ENCODE measurements at regions not wholly inside any gene's neighbourhood (a gene's known extent, or its start where the extent isn't known, plus 50 kb on each side); places are given as distances from the start of the nearest gene placed in this dataset.

GRCh38 chr5:109944461-109944860, 254.7 kb downstream of the MAN2A1 start:
- Histone ChIP-seq H3K36me3 (ENCODE audit: control insufficient read depth, insufficient read depth, low read length) (no peaks in the 10 kb centered on the region), H3K27me3 (ENCODE audit: control insufficient read depth, insufficient read depth, low read length) (peaks cover 1% of the 10 kb centered on the region; the same call in 1 of the 2 replicates), H3K4me3 (ENCODE audit: low read depth, low read length) (no peak overlapping the region)
- TF ChIP-seq, protein P1, sequence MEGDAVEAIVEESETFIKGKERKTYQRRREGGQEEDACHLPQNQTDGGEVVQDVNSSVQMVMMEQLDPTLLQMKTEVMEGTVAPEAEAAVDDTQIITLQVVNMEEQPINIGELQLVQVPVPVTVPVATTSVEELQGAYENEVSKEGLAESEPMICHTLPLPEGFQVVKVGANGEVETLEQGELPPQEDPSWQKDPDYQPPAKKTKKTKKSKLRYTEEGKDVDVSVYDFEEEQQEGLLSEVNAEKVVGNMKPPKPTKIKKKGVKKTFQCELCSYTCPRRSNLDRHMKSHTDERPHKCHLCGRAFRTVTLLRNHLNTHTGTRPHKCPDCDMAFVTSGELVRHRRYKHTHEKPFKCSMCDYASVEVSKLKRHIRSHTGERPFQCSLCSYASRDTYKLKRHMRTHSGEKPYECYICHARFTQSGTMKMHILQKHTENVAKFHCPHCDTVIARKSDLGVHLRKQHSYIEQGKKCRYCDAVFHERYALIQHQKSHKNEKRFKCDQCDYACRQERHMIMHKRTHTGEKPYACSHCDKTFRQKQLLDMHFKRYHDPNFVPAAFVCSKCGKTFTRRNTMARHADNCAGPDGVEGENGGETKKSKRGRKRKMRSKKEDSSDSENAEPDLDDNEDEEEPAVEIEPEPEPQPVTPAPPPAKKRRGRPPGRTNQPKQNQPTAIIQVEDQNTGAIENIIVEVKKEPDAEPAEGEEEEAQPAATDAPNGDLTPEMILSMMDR (IDR thresholded peaks at IDR 0.05; ENCODE audit: insufficient read depth, low read depth, low read length), result no peak
- DNase-seq (ENCODE audit: low read depth), result no peak
- CTCF ChIA-PET, result no interaction called here
- POLR2A ChIA-PET, result no interaction called here

- Histone ChIP-seq H3K27me3 (ENCODE audit: control insufficient read depth, insufficient read depth, low read length) (peaks cover 1% of the 10 kb centered on the region; the same call in 1 of the 2 replicates), H3K4me3 (ENCODE audit: low read depth, low read length) (no peak overlapping the region), H3K36me3 (ENCODE audit: control insufficient read depth, insufficient read depth, low read length) (no peaks in the 10 kb centered on the region)
- no peak for DNase-seq (ENCODE audit: low read depth)
- CTCF ChIA-PET, result no interaction called here
- POLR2A ChIA-PET, result no interaction called here
- TF ChIP-seq, protein P1 (IDR thresholded peaks at IDR 0.05; ENCODE audit: insufficient read depth, low read depth, low read length), result no peak
These were observed 255.5 kb downstream of the MAN2A1 start for GRCh38 chr5:109945097-109945678.

GRCh38 chr5:109945723-109946480, 256.2 kb downstream of the MAN2A1 start:
- ChIA-PET CTCF (no interaction called here), POLR2A (no interaction called here)
- no peak for DNase-seq (ENCODE audit: low read depth)
- TF ChIP-seq, protein P1 (IDR thresholded peaks at IDR 0.05; ENCODE audit: insufficient read depth, low read depth, low read length), result no peak
- Histone ChIP-seq H3K4me3 (ENCODE audit: low read depth, low read length) (no peak overlapping the region), H3K27me3 (ENCODE audit: control insufficient read depth, insufficient read depth, low read length) (peaks cover 1% of the 10 kb centered on the region; the same call in 1 of the 2 replicates), H3K36me3 (ENCODE audit: control insufficient read depth, insufficient read depth, low read length) (no peaks in the 10 kb centered on the region)

GRCh38 chr5:109946610-109947009, 256.9 kb downstream of the MAN2A1 start:
- DNase-seq (ENCODE audit: low read depth), result no peak
- H3K4me3 ChIP-seq (ENCODE audit: low read depth, low read length), result no peak overlapping the region
- H3K27me3 ChIP-seq (ENCODE audit: control insufficient read depth, insufficient read depth, low read length), result peaks cover 1% of the 10 kb centered on the region; the same call in 1 of the 2 replicates
- no peaks in the 10 kb centered on the region for H3K36me3 ChIP-seq (ENCODE audit: control insufficient read depth, insufficient read depth, low read length)
- POLR2A ChIA-PET, result no interaction called here
- CTCF ChIA-PET, result no interaction called here
- TF ChIP-seq, protein P1 (IDR thresholded peaks at IDR 0.05; ENCODE audit: insufficient read depth, low read depth, low read length), result no peak

DNA sequence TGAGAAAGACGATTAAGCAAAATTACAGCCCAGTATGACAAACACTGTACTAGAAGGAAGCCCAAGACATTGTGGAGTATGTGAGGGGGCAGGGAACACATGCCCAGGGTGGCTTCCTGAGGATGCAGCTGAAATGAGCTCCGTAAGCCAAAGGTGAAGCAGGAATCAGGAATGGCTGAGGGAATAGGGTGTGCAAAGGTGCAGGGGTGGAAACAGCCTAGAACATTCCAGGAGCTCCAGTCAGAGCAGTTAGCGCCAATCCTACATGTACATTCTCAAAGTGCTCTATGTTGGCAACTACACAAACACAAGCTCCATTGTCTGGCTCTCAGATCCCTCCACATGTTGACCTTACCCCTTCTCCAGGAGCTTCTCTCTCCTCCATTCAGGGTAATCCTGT, 257.9 kb downstream of the MAN2A1 start:
- POLR2A ChIA-PET, result no interaction called here
- Histone ChIP-seq H3K36me3 (ENCODE audit: control insufficient read depth, insufficient read depth, low read length) (no peaks in the 10 kb centered on the region), H3K27me3 (ENCODE audit: control insufficient read depth, insufficient read depth, low read length) (peaks cover 1% of the 10 kb centered on the region; the same call in 1 of the 2 replicates), H3K4me3 (ENCODE audit: low read depth, low read length) (no peak overlapping the region)
- CTCF ChIA-PET, result no interaction called here
- TF ChIP-seq, protein P1 (IDR thresholded peaks at IDR 0.05; ENCODE audit: insufficient read depth, low read depth, low read length), result no peak
- DNase-seq (ENCODE audit: low read depth), result no peak
